H1 (cell line): ENCODE measurements at regions not wholly inside any gene's neighbourhood (a gene's known extent, or its start where the extent isn't known, plus 50 kb on each side); places are given as distances from the start of the nearest gene placed in this dataset.

Experiments used
- CTCF ChIA-PET: fragments of 300-600 bp; sonication (Branson Sonifier 250); formaldehyde crosslinking; loops from one replicate; lab custom pipeline; 2021; ENCODE audit not compliant: partially characterized antibody; lab: Charles Lee
- POLR2A ChIA-PET: fragments of 300-600 bp; sonication (Branson Sonifier 250); formaldehyde crosslinking; loops from one replicate; lab custom pipeline; 2021; ENCODE audit warnings: inconsistent platforms; ENCODE audit not compliant: partially characterized antibody; lab: Charles Lee
- DNase-seq, 2 experiments: peaks; one replicate each; pipeline versions ENCODE4 v3.0.0 to v3.0.0-alpha.2; 2010 to 2022; ENCODE audit warnings: low spot score in 2 of 2, low read depth in 1 of 2, mixed read lengths in 1 of 2
- FAIRE-seq: peaks from 2 replicates; lab custom pipeline; 2011; peaks lifted over from hg19 to GRCh38; lab: Jason Lieb, UNC
- H2AFZ ChIP-seq: 2 replicates; pipeline ENCODE4 v1.8.1; 2012; ENCODE audit warnings: low read length, inconsistent platforms
- H2AK5ac ChIP-seq: 2 replicates; pipeline ENCODE4 v1.6.1; 2013; ENCODE audit warnings: low read depth, low read length
- H2BK120ac ChIP-seq: replicated peaks from 2 replicates; pipeline ENCODE3; 2013; ENCODE audit warnings: low read depth, low read length, inconsistent platforms
- H2BK12ac ChIP-seq: 2 replicates; pipeline ENCODE4 v1.6.1; 2013; ENCODE audit warnings: low read depth, low read length
- H2BK15ac ChIP-seq: 2 replicates; pipeline ENCODE4 v1.6.1; 2013; ENCODE audit warnings: low read length
- H2BK20ac ChIP-seq: 2 replicates; pipeline ENCODE4 v1.6.1; 2013; ENCODE audit warnings: low read length
- H2BK5ac ChIP-seq: 2 replicates; pipeline ENCODE4 v1.6.1; 2013; ENCODE audit warnings: low read depth, low read length
- H3K14ac ChIP-seq: 2 replicates; pipeline ENCODE4 v1.6.1; 2013; ENCODE audit warnings: inconsistent platforms; ENCODE audit not compliant: insufficient read length
- H3K18ac ChIP-seq: 2 replicates; pipeline ENCODE4 v1.6.1; 2013; ENCODE audit warnings: low read length; ENCODE audit errors: extremely low read depth
- H3K23ac ChIP-seq: 2 replicates; pipeline ENCODE4 v1.6.1; 2013; ENCODE audit warnings: inconsistent platforms; ENCODE audit not compliant: insufficient read length
- H3K23me2 ChIP-seq: 2 replicates; pipeline ENCODE4 v1.6.1; 2013; ENCODE audit warnings: low read depth, low read length
- H3K27ac ChIP-seq: 2 replicates; pipeline ENCODE4 v1.6.1; 2011; ENCODE audit warnings: low read depth, low read length, inconsistent platforms
- H3K27me3 ChIP-seq, 4 experiments: replicated peaks in 1 of 4; 1 replicate in 1 of 4; 2 replicates in 3 of 4; pipeline versions ENCODE4 v1.6.1 to v1.8.1; 2011 to 2013; ENCODE audit warnings: low read length in 3 of 4, mild to moderate bottlenecking in 3 of 4, inconsistent platforms in 2 of 4, mixed read lengths in 2 of 4, moderate library complexity in 1 of 4; ENCODE audit not compliant: control insufficient read depth in 3 of 4, insufficient read depth in 3 of 4; ENCODE audit errors: extremely low read depth in 1 of 4
- H3K36me3 ChIP-seq, 4 experiments: 2 replicates each; pipeline versions ENCODE4 v1.6.1 to v1.8.1; 2011 to 2013; ENCODE audit warnings: mild to moderate bottlenecking in 4 of 4, low read length in 3 of 4, moderate library complexity in 2 of 4, control low read depth in 1 of 4, inconsistent platforms in 1 of 4; ENCODE audit not compliant: insufficient read depth in 4 of 4, control insufficient read depth in 2 of 4
- H3K4ac ChIP-seq: replicated peaks from 2 replicates; pipeline ENCODE3; 2013; ENCODE audit warnings: low read length, low read depth, mixed read lengths, inconsistent platforms; ENCODE audit not compliant: insufficient read length
- H3K4me1 ChIP-seq, 4 experiments: replicated peaks in 1 of 4; 1 replicate in 1 of 4; 2 replicates in 3 of 4; pipeline versions ENCODE4 v1.6.1 to v1.8.1; 2011 to 2013; ENCODE audit warnings: low read length in 3 of 4, inconsistent platforms in 2 of 4, mixed read lengths in 1 of 4; ENCODE audit not compliant: insufficient read depth in 4 of 4, control insufficient read depth in 3 of 4
- H3K4me2 ChIP-seq, 2 experiments: 2 replicates each; pipeline versions ENCODE4 v1.6.1 to v1.8.1; 2011 to 2013; ENCODE audit warnings: low read depth in 2 of 2, low read length in 2 of 2, control low read depth in 1 of 2, inconsistent platforms in 1 of 2, mild to moderate bottlenecking in 1 of 2; ENCODE audit not compliant: insufficient read depth in 1 of 2
- H3K4me3 ChIP-seq, 4 experiments: fragments of 200-600, 300-600 bp in 1 of 4; sonication (generic), shearing (Covaris generic), sonication (Bioruptor Twin) in 1 of 4; 2 replicates each; pipeline versions ENCODE4 v1.5.1 to v1.8.1; 2011 to 2016; ENCODE audit warnings: low read length in 4 of 4, low read depth in 3 of 4, control low read depth in 2 of 4, inconsistent platforms in 2 of 4, mild to moderate bottlenecking in 2 of 4, mixed read lengths in 1 of 4, moderate library complexity in 1 of 4; ENCODE audit not compliant: insufficient read depth in 2 of 4; ENCODE audit errors: extremely low read depth in 1 of 4
- H3K56ac ChIP-seq: replicated peaks from 2 replicates; pipeline ENCODE3; 2013; ENCODE audit warnings: low read depth, mild to moderate bottlenecking, mixed read lengths, low read length, inconsistent platforms; ENCODE audit not compliant: insufficient read length
- H3K79me1 ChIP-seq: 2 replicates; pipeline ENCODE4 v1.6.1; 2013; ENCODE audit warnings: low read depth, low read length, control low read depth
- H3K79me2 ChIP-seq, 2 experiments: 2 replicates each; pipeline versions ENCODE4 v1.6.1 to v1.8.1; 2012 to 2013; ENCODE audit warnings: low read length in 2 of 2, mild to moderate bottlenecking in 2 of 2, inconsistent platforms in 1 of 2; ENCODE audit not compliant: insufficient read depth in 2 of 2, control insufficient read depth in 1 of 2
- H3K9ac ChIP-seq, 4 experiments: replicated peaks in 1 of 4; 1 replicate in 1 of 4; 2 replicates in 3 of 4; pipeline versions ENCODE4 v1.6.1 to v1.8.1; 2011 to 2013; ENCODE audit warnings: low read depth in 3 of 4, low read length in 3 of 4, control low read depth in 2 of 4, mild to moderate bottlenecking in 2 of 4, moderate library complexity in 2 of 4, inconsistent platforms in 1 of 4; ENCODE audit errors: extremely low read depth in 1 of 4
- H3K9me3 ChIP-seq, 2 experiments: 2 replicates each; pipeline versions ENCODE4 v1.6.1 to v1.8.1; 2012 to 2013; ENCODE audit warnings: mild to moderate bottlenecking in 2 of 2, moderate library complexity in 2 of 2, control low read depth in 1 of 2, inconsistent platforms in 1 of 2, low read depth in 1 of 2, low read length in 1 of 2, mixed read lengths in 1 of 2; ENCODE audit not compliant: insufficient read depth in 2 of 2
- H4K20me1 ChIP-seq, 2 experiments: replicated peaks in 1 of 2; 2 replicates each; pipeline versions ENCODE3 to v1.8.1; 2011 to 2013; ENCODE audit warnings: inconsistent platforms in 2 of 2, low read length in 2 of 2, mild to moderate bottlenecking in 1 of 2; ENCODE audit not compliant: insufficient read depth in 2 of 2, control insufficient read depth in 1 of 2
- H4K5ac ChIP-seq: 2 replicates; pipeline ENCODE4 v1.6.1; 2013; ENCODE audit warnings: low read length, low read depth, mixed read lengths, inconsistent platforms; ENCODE audit not compliant: insufficient read length
- H4K8ac ChIP-seq: 2 replicates; pipeline ENCODE4 v1.8.0; 2013; ENCODE audit warnings: mild to moderate bottlenecking, moderate library complexity, low read length, inconsistent platforms; ENCODE audit not compliant: insufficient read depth; ENCODE audit errors: extremely low read depth
- H4K91ac ChIP-seq: replicated peaks from 2 replicates; pipeline ENCODE3; 2013; ENCODE audit warnings: low read length, mixed read lengths, inconsistent platforms; ENCODE audit not compliant: insufficient read length
- CHD2 ChIP-seq: IDR thresholded peaks from 2 replicates; pipeline ENCODE4 v1.6.1; 2012; ENCODE audit warnings: low read length, improper control_type of control experiment
- CTBP2 ChIP-seq: IDR thresholded peaks from 2 replicates; pipeline ENCODE4 v1.7.0; 2011; ENCODE audit warnings: borderline replicate concordance, mild to moderate bottlenecking, moderate library complexity, mixed read lengths, low read length; ENCODE audit not compliant: insufficient read depth, insufficient read length
- KDM4A ChIP-seq: IDR thresholded peaks from one replicate; pipeline ENCODE4 v1.7.1; 2012; ENCODE audit warnings: low read depth, mild to moderate bottlenecking, moderate library complexity, low read length, inconsistent platforms; ENCODE audit not compliant: severe bottlenecking
- KDM5A ChIP-seq: fragments of 200-600 bp; IDR thresholded peaks from 2 replicates; pipeline ENCODE4 v1.7.1; 2012; ENCODE audit warnings: mild to moderate bottlenecking, low read length, inconsistent platforms, mixed read lengths
- MAFK ChIP-seq: IDR thresholded peaks from 2 replicates; pipeline ENCODE4 v1.6.1; 2012; ENCODE audit warnings: low read depth, mild to moderate bottlenecking, improper control_type of control experiment, low read length
- POLR2A ChIP-seq, 2 experiments: IDR thresholded peaks; 1 replicate in 1 of 2; 2 replicates in 1 of 2; pipeline ENCODE4 v1.6.1; 2011; ENCODE audit warnings: low read depth in 2 of 2, low read length in 2 of 2, mild to moderate bottlenecking in 2 of 2; ENCODE audit errors: control extremely low read depth in 1 of 2
- POLR2AphosphoS5 ChIP-seq: IDR thresholded peaks from 2 replicates; pipeline ENCODE4 v1.6.1; 2011; ENCODE audit warnings: low read depth, low read length
- RAD21 ChIP-seq, 2 experiments: IDR thresholded peaks in 1 of 2; conservative IDR thresholded peaks in 1 of 2; 2 replicates each; pipeline ENCODE4 v1.6.1; 2011; ENCODE audit warnings: low read depth in 2 of 2, low read length in 2 of 2, improper control_type of control experiment in 1 of 2, inconsistent platforms in 1 of 2, mild to moderate bottlenecking in 1 of 2, moderate library complexity in 1 of 2
- SAP30 ChIP-seq: fragments of 300-600 bp; sonication (generic); IDR thresholded peaks from 2 replicates; pipeline ENCODE4 v1.7.1; 2012; ENCODE audit warnings: low read length, moderate library complexity, mild to moderate bottlenecking, inconsistent platforms; ENCODE audit not compliant: insufficient read depth, insufficient replicate concordance
- TEAD4 ChIP-seq: IDR thresholded peaks from 2 replicates; pipeline ENCODE4 v1.6.1; 2012; ENCODE audit warnings: low read depth, low read length, inconsistent platforms, mixed read lengths
- YY1 ChIP-seq: IDR thresholded peaks from 2 replicates; pipeline ENCODE4 v1.6.1; 2011; ENCODE audit warnings: low read depth, mild to moderate bottlenecking, low read length
- WGBS, 2 experiments: shearing (Covaris generic) in 1 of 2; methylation state at CpG; one replicate each; pipeline versions ENCODE4 v1.1.6 to v1.1.7; 2013 to 2015; ENCODE audit warnings: low lambda C conversion rate in 2 of 2, mixed read lengths in 2 of 2, inconsistent platforms in 1 of 2, low coverage in 1 of 2, missing lambda C conversion rate in 1 of 2; ENCODE audit not compliant: insufficient replicate concordance in 2 of 2, insufficient coverage in 1 of 2, insufficient read length in 1 of 2; ENCODE audit errors: extremely low coverage in 1 of 2, missing lambda C conversion rate in 1 of 2; 5-methylcytosine and 5-hydroxymethylcytosine counted together
- TF ChIP-seq, protein P1 (sequence below), 3 experiments: IDR thresholded peaks; 1 replicate in 2 of 3; 2 replicates in 1 of 3; pipeline versions ENCODE4 v1.5.1 to v1.6.1; 2011; ENCODE audit warnings: low read length in 3 of 3, mild to moderate bottlenecking in 3 of 3, inconsistent platforms in 2 of 3, low read depth in 1 of 3, moderate library complexity in 1 of 3; ENCODE audit not compliant: insufficient read depth in 1 of 3; ENCODE audit errors: control extremely low read depth in 1 of 3

DNA sequence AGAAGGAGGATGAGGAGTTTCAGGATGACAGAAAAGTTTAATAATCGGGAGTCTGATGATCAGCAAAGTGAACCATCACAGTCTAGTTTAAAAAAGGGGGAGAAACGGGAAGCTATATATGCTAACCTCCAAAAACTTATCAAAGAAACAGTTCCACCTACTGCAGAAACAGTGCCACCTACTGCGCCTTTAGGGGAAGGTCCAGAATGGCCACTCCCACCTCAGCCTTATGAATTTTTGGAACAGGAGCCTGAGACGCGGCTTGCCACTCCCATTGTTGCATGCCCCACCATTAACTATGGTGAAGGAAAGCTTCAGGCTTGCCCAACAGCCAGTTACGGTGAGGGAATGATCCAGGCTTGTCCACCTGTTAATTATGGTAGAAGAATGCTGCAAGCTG is 929.0 kb downstream of the SLITRK6 start:
- Histone ChIP-seq H3K27me3 (no peaks in the 10 kb centered on the region), H2BK5ac (no peak overlapping the region), H3K79me1 (no peaks in the 10 kb centered on the region), H3K4me2 (no peak overlapping the region), H4K20me1 (no peaks in the 10 kb centered on the region), H3K23ac (no peak overlapping the region), H3K79me2 (no peaks in the 10 kb centered on the region), H2AK5ac (no peak overlapping the region), H3K36me3 (no peaks in the 10 kb centered on the region), H3K4me3 (no peak overlapping the region), H4K8ac (no peak overlapping the region), H3K14ac (no peak overlapping the region), H3K18ac (no peak overlapping the region), H3K9ac (no peak overlapping the region), H4K91ac (no peak overlapping the region), H3K56ac (no peak overlapping the region), H4K5ac (no peak overlapping the region), H3K27ac (no peak overlapping the region), H3K9me3 (no peaks in the 10 kb centered on the region), H2BK15ac (no peak overlapping the region), H3K4me1 (peaks cover 0 to 5% (median 0%) of the 10 kb centered on the region in 4 experiments; a peak in 1 of 7 replicates), H3K4ac (no peak overlapping the region), H2BK20ac (no peak overlapping the region), H2AFZ (no peak overlapping the region), H2BK12ac (no peak overlapping the region), H2BK120ac (no peak overlapping the region), H3K23me2 (no peaks in the 10 kb centered on the region)
- ChIA-PET POLR2A (no interaction called here), CTCF (interaction anchor here (0.6 to 1.4 kb wide), 2 partner anchors 24 to 125 kb away, joined by 3 read pairs; no protein-coding TSS in a partner anchor)
- 86% methylated on average over 6 of the region's 6 CpGs; no CpG with 5 or more reads in 1 of the 2 experiments for WGBS, 2 experiments
- DNase-seq (no peak), FAIRE-seq (no peak)
- no peak for TF ChIP-seq TEAD4
- no peak for TF ChIP-seq CHD2
- peak; percentile 38 to 49; a peak in 3 of 4 replicates for TF ChIP-seq RAD21 (IDR thresholded peaks at IDR 0.05 in 1 of 2, conservative IDR thresholded peaks at IDR 0.05 in 1 of 2; ENCODE audit: low read depth in 2 of 2, low read length in 2 of 2)
- TF ChIP-seq KDM4A = no peak
- no peak for TF ChIP-seq CTBP2
- no peak for TF ChIP-seq MAFK
- TF ChIP-seq, protein P1, sequence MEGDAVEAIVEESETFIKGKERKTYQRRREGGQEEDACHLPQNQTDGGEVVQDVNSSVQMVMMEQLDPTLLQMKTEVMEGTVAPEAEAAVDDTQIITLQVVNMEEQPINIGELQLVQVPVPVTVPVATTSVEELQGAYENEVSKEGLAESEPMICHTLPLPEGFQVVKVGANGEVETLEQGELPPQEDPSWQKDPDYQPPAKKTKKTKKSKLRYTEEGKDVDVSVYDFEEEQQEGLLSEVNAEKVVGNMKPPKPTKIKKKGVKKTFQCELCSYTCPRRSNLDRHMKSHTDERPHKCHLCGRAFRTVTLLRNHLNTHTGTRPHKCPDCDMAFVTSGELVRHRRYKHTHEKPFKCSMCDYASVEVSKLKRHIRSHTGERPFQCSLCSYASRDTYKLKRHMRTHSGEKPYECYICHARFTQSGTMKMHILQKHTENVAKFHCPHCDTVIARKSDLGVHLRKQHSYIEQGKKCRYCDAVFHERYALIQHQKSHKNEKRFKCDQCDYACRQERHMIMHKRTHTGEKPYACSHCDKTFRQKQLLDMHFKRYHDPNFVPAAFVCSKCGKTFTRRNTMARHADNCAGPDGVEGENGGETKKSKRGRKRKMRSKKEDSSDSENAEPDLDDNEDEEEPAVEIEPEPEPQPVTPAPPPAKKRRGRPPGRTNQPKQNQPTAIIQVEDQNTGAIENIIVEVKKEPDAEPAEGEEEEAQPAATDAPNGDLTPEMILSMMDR (IDR thresholded peaks at IDR 0.05; ENCODE audit: control extremely low read depth in 1 of 3, insufficient read depth in 1 of 3, low read depth in 1 of 3, low read length in 3 of 3) = peak in 1 of 3 experiments; percentile 35; a peak in 1 of 4 replicates
- no peak for TF ChIP-seq POLR2A (IDR thresholded peaks at IDR 0.05; ENCODE audit: control extremely low read depth in 1 of 2, low read depth in 2 of 2, low read length in 2 of 2)
- TF ChIP-seq KDM5A = no peak
- no peak for TF ChIP-seq YY1
- no peak for TF ChIP-seq POLR2AphosphoS5
- TF ChIP-seq SAP30 = no peak
